HEK293 (cell line): ENCODE measurements at regions not wholly inside any gene's neighbourhood (a gene's known extent, or its start where the extent isn't known, plus 50 kb on each side); places are given as distances from the start of the nearest gene placed in this dataset.

Source experiments
- HOXA7 ChIP-seq: sonication (generic); formaldehyde crosslinking; IDR thresholded peaks from 2 replicates; pipeline ENCODE4 v1.8.1; 2022; ENCODE audit warnings: missing genetic modification reagents, borderline replicate concordance
- SP7 ChIP-seq: fragments of 450-650 bp; formaldehyde crosslinking; IDR thresholded peaks from 2 replicates; pipeline ENCODE4 v1.5.1; 2016; ENCODE audit warnings: missing biosample characterization, missing genetic modification characterization
- ZBTB20 ChIP-seq: fragments of 450-650 bp; formaldehyde crosslinking; IDR thresholded peaks from 2 replicates; pipeline ENCODE4 v1.5.1; 2016; ENCODE audit warnings: missing biosample characterization, missing genetic modification characterization
- ZFP37 ChIP-seq: fragments of 450-650 bp; formaldehyde crosslinking; IDR thresholded peaks from 2 replicates; pipeline ENCODE4 v1.5.1; 2016; ENCODE audit warnings: missing biosample characterization, missing genetic modification characterization
- ZNF184 ChIP-seq: fragments of 450-650 bp; IDR thresholded peaks from 2 replicates; pipeline ENCODE4 v1.5.1; 2018; ENCODE audit warnings: missing biosample characterization, mild to moderate bottlenecking, missing genetic modification characterization
- ZNF248 ChIP-seq: fragments of 450-650 bp; formaldehyde crosslinking; IDR thresholded peaks from 2 replicates; pipeline ENCODE4 v1.5.1; 2017; ENCODE audit warnings: missing biosample characterization, missing genetic modification characterization
- ZNF621 ChIP-seq: fragments of 450-650 bp; formaldehyde crosslinking; IDR thresholded peaks from 2 replicates; pipeline ENCODE4 v1.5.1; 2017; ENCODE audit warnings: missing biosample characterization, missing genetic modification characterization
- ZNF76 ChIP-seq: fragments of 450-650 bp; formaldehyde crosslinking; IDR thresholded peaks from 2 replicates; pipeline ENCODE4; 2016; ENCODE audit warnings: low read depth, missing biosample characterization, missing genetic modification characterization, borderline replicate concordance
- TF ChIP-seq, protein P1 (sequence below): fragments of 450-650 bp; formaldehyde crosslinking; IDR thresholded peaks from 2 replicates; pipeline ENCODE4 v1.5.1; 2016; ENCODE audit warnings: missing biosample characterization, missing genetic modification characterization
- TF ChIP-seq, protein P2 (sequence below): fragments of 450-650 bp; formaldehyde crosslinking; IDR thresholded peaks from 2 replicates; pipeline ENCODE4 v1.5.1; 2016; ENCODE audit warnings: missing biosample characterization, missing genetic modification characterization, borderline replicate concordance
- TF ChIP-seq, protein P3 (sequence below): fragments of 450-650 bp; formaldehyde crosslinking; IDR thresholded peaks from 2 replicates; pipeline ENCODE4 v1.5.1; 2017; ENCODE audit warnings: missing biosample characterization, mild to moderate bottlenecking, missing genetic modification characterization, moderate library complexity
- TF ChIP-seq, protein P4 (sequence below): sonication (generic); formaldehyde crosslinking; IDR thresholded peaks from 2 replicates; pipeline ENCODE4 v1.8.1; 2022; ENCODE audit warnings: mild to moderate bottlenecking, moderate library complexity, missing genetic modification reagents

DNA sequence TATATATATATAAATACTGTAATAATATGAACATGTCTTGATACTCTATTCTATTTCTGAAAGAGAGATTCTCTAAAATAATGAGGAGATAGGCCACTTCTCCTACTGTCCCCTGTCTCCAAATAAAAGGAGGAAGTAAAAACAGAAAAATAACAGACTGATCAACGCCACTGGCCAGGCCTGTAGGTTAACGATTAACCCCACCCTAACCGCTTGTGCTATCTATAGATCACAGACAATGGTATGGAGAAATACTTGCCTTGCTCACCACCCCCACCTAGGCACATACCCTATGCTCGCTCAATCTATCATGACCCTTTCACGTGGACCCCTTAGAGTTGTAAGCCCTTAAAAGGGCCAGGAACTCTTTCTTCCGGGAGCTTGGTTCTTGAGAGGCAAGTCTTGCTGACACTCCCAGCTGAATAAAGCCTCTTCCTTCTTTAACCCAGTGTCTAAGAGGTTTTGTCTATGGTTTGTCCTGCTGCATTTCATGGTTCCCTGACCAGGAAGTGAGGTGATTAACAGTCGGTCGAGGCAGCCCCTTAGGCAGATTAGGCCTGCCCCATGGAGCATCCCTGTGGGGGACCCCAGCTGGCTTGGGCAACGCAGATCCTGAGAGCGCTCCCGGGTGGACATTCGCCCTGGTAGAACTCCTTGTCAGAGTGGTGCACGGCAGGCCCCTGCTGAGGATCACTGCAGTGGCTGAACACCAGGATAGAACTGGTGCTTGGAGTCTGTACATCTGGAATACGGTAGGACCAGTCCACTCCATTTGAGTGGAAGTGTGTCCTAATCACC is 521.8 kb upstream of the CNTN3 start:
- TF ChIP-seq, protein P1, sequence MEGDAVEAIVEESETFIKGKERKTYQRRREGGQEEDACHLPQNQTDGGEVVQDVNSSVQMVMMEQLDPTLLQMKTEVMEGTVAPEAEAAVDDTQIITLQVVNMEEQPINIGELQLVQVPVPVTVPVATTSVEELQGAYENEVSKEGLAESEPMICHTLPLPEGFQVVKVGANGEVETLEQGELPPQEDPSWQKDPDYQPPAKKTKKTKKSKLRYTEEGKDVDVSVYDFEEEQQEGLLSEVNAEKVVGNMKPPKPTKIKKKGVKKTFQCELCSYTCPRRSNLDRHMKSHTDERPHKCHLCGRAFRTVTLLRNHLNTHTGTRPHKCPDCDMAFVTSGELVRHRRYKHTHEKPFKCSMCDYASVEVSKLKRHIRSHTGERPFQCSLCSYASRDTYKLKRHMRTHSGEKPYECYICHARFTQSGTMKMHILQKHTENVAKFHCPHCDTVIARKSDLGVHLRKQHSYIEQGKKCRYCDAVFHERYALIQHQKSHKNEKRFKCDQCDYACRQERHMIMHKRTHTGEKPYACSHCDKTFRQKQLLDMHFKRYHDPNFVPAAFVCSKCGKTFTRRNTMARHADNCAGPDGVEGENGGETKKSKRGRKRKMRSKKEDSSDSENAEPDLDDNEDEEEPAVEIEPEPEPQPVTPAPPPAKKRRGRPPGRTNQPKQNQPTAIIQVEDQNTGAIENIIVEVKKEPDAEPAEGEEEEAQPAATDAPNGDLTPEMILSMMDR (tag by site-specific recombination): no peak
- TF ChIP-seq ZNF76 (tag by site-specific recombination) (no peak), ZFP37 (tag by site-specific recombination) (no peak), ZNF621 (no peak), ZNF248 (tag by site-specific recombination) (no peak), ZNF184 (tag by site-specific recombination) (no peak), SP7 (tag by site-specific recombination) (no peak), HOXA7 (CRISPR knock-in tag) (no peak), ZBTB20 (tag by site-specific recombination) (no peak)
- TF ChIP-seq, protein P2, sequence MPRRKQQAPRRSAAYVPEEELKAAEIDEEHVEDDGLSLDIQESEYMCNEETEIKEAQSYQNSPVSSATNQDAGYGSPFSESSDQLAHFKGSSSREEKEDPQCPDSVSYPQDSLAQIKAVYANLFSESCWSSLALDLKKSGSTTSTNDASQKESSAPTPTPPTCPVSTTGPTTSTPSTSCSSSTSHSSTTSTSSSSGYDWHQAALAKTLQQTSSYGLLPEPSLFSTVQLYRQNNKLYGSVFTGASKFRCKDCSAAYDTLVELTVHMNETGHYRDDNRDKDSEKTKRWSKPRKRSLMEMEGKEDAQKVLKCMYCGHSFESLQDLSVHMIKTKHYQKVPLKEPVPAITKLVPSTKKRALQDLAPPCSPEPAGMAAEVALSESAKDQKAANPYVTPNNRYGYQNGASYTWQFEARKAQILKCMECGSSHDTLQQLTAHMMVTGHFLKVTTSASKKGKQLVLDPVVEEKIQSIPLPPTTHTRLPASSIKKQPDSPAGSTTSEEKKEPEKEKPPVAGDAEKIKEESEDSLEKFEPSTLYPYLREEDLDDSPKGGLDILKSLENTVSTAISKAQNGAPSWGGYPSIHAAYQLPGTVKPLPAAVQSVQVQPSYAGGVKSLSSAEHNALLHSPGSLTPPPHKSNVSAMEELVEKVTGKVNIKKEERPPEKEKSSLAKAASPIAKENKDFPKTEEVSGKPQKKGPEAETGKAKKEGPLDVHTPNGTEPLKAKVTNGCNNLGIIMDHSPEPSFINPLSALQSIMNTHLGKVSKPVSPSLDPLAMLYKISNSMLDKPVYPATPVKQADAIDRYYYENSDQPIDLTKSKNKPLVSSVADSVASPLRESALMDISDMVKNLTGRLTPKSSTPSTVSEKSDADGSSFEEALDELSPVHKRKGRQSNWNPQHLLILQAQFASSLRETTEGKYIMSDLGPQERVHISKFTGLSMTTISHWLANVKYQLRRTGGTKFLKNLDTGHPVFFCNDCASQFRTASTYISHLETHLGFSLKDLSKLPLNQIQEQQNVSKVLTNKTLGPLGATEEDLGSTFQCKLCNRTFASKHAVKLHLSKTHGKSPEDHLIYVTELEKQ: no peak
- TF ChIP-seq, protein P3, sequence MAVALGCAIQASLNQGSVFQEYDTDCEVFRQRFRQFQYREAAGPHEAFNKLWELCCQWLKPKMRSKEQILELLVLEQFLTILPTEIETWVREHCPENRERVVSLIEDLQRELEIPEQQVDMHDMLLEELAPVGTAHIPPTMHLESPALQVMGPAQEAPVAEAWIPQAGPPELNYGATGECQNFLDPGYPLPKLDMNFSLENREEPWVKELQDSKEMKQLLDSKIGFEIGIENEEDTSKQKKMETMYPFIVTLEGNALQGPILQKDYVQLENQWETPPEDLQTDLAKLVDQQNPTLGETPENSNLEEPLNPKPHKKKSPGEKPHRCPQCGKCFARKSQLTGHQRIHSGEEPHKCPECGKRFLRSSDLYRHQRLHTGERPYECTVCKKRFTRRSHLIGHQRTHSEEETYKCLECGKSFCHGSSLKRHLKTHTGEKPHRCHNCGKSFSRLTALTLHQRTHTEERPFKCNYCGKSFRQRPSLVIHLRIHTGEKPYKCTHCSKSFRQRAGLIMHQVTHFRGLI: no peak
- TF ChIP-seq, protein P4, sequence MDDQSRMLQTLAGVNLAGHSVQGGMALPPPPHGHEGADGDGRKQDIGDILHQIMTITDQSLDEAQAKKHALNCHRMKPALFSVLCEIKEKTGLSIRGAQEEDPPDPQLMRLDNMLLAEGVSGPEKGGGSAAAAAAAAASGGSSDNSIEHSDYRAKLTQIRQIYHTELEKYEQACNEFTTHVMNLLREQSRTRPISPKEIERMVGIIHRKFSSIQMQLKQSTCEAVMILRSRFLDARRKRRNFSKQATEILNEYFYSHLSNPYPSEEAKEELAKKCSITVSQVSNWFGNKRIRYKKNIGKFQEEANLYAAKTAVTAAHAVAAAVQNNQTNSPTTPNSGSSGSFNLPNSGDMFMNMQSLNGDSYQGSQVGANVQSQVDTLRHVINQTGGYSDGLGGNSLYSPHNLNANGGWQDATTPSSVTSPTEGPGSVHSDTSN (CRISPR knock-in tag): no peak
